Naive B cell (primary cell): ENCODE measurements at regions not wholly inside any gene's neighbourhood (a gene's known extent, or its start where the extent isn't known, plus 50 kb on each side); places are given as distances from the start of the nearest gene placed in this dataset.
"Not testable (repeated sequence)": the region's sequence is repeated elsewhere in the genome, so short reads cannot be mapped to it uniquely, and the experiment has no call there.

Experiments
- ATAC-seq, 2 donors: fragments of 150-1000 bp; cut with Tn5 transposase; 2 replicates each; pipeline ENCODE4 v1.10.0; 2021; ENCODE audit warnings: low read depth in 2 of 2, mild to moderate bottlenecking in 2 of 2, moderate library complexity in 2 of 2
- DNase-seq: peaks from one replicate; pipeline ENCODE4 v3.0.0; 2022
- H3K27ac Mint-ChIP-seq, 6 donors: one replicate each; pipeline ENCODE4 v1.8.0; 2020 to 2022; ENCODE audit warnings: mild to moderate bottlenecking in 6 of 6, mixed read lengths in 6 of 6, moderate library complexity in 5 of 6, inconsistent platforms in 2 of 6
- H3K27me3 Mint-ChIP-seq, 3 donors: one replicate each; pipeline ENCODE4 v1.8.0; 2021 to 2022; ENCODE audit warnings: mixed read lengths in 3 of 3, mild to moderate bottlenecking in 1 of 3
- H3K36me3 Mint-ChIP-seq, 2 donors: one replicate each; pipeline ENCODE4 v1.8.0; 2020 to 2022; ENCODE audit warnings: mixed read lengths in 2 of 2, inconsistent platforms in 1 of 2, mild to moderate bottlenecking in 1 of 2
- H3K4me1 Mint-ChIP-seq, 3 donors: one replicate each; pipeline ENCODE4 v1.8.0; 2020 to 2022; ENCODE audit warnings: mixed read lengths in 3 of 3, inconsistent platforms in 1 of 3, mild to moderate bottlenecking in 1 of 3, moderate library complexity in 1 of 3
- H3K4me3 Mint-ChIP-seq, 8 donors: one replicate each; pipeline ENCODE4 v1.8.0; 2020 to 2022; ENCODE audit warnings: mild to moderate bottlenecking in 8 of 8, mixed read lengths in 8 of 8, moderate library complexity in 8 of 8, inconsistent platforms in 2 of 8
- H3K9me3 Mint-ChIP-seq, 7 donors: one replicate each; pipeline ENCODE4 v1.8.0; 2020 to 2022; ENCODE audit warnings: mixed read lengths in 7 of 7, mild to moderate bottlenecking in 5 of 7, inconsistent platforms in 2 of 7, moderate library complexity in 1 of 7

GRCh38 chr12:47353508-47353907, 273.7 kb upstream of the AMIGO2 start:
- Mint-ChIP-seq H3K27ac (peak overlapping the region; percentile 68 to 99 (median 94)), H3K4me1 (peaks cover 39 to 88% (median 71%) of the 10 kb centered on the region in 3 donors), H3K27me3 (no peaks in the 10 kb centered on the region), H3K9me3 (peaks cover 3 to 17% (median 12%) of the 10 kb centered on the region in 7 donors), H3K4me3 (peak overlapping the region in 7 of 8 donors; percentile 28 to 80 (median 69)), H3K36me3 (peaks cover 4 to 23% of the 10 kb centered on the region in 2 donors)
- DNase-seq = no peak
- no peak for ATAC-seq

GRCh38 chr12:47352067-47352466, 272.3 kb upstream of the AMIGO2 start:
- no peak for ATAC-seq
- Mint-ChIP-seq H3K36me3 (peaks cover 4 to 15% of the 10 kb centered on the region in 2 donors), H3K9me3 (peaks cover 0 to 12% (median 8%) of the 10 kb centered on the region in 7 donors), H3K27ac (peak overlapping the region in 5 of 6 donors; percentile 4 to 97 (median 72)), H3K27me3 (no peaks in the 10 kb centered on the region), H3K4me1 (peaks cover 30 to 79% (median 59%) of the 10 kb centered on the region in 3 donors), H3K4me3 (peak overlapping the region in 5 of 8 donors; percentile 1 to 71 (median 17))
- no peak for DNase-seq

- Mint-ChIP-seq H3K27me3 (no peaks in the 10 kb centered on the region), H3K27ac (peak overlapping the region in 4 of 6 donors; percentile 3 to 97 (median 43)), H3K9me3 (peaks cover 0 to 9% (median 7%) of the 10 kb centered on the region in 7 donors), H3K36me3 (peaks cover 4 to 10% of the 10 kb centered on the region in 2 donors), H3K4me1 (peaks cover 25 to 74% (median 53%) of the 10 kb centered on the region in 3 donors), H3K4me3 (no peak overlapping the region)
- ATAC-seq = no peak
- DNase-seq = no peak
These were observed 271.8 kb upstream of the AMIGO2 start for GRCh38 chr12:47351526-47351925.

GRCh38 chr12:47350062-47350408, 270.3 kb upstream of the AMIGO2 start:
- peaks cover 4 to 8% of the 10 kb centered on the region in 2 donors for H3K36me3 Mint-ChIP-seq
- peak overlapping the region in 7 of 8 donors; percentile 15 to 85 (median 56) for H3K4me3 Mint-ChIP-seq

GRCh38 chr12:47349137-47350061, 269.6 kb upstream of the AMIGO2 start:
- DNase-seq = peak; percentile 10
- peak overlapping the region; percentile 71 to 93 (median 85) for H3K27ac Mint-ChIP-seq
- peak overlapping the region in 7 of 8 donors; percentile 29 to 85 (median 56) for H3K4me3 Mint-ChIP-seq
- H3K4me1 Mint-ChIP-seq = peaks cover 13 to 55% (median 38%) of the 10 kb centered on the region in 3 donors
- peaks cover 4 to 8% of the 10 kb centered on the region in 2 donors for H3K36me3 Mint-ChIP-seq
- peak; percentile 73 to 79 for ATAC-seq
- no peaks in the 10 kb centered on the region for H3K27me3 Mint-ChIP-seq
- peaks cover 0 to 9% (median 4%) of the 10 kb centered on the region in 7 donors for H3K9me3 Mint-ChIP-seq

More at GRCh38 chr12:47350062-47350408, 270.3 kb upstream of the AMIGO2 start:
- ATAC-seq (peak; percentile 47 to 57), DNase-seq (no peak)
- Mint-ChIP-seq H3K9me3 (peaks cover 0 to 9% (median 4%) of the 10 kb centered on the region in 7 donors), H3K27ac (peak overlapping the region; percentile 71 to 93 (median 85)), H3K27me3 (no peaks in the 10 kb centered on the region), H3K4me1 (peaks cover 13 to 59% (median 39%) of the 10 kb centered on the region in 3 donors)

- H3K36me3 Mint-ChIP-seq = no peaks in the 10 kb centered on the region
- no peak overlapping the region for H3K4me3 Mint-ChIP-seq
- no peak for DNase-seq
- H3K9me3 Mint-ChIP-seq = peaks cover 0 to 5% (median 0%) of the 10 kb centered on the region in 7 donors
- H3K4me1 Mint-ChIP-seq = peaks cover 5 to 44% (median 28%) of the 10 kb centered on the region in 3 donors
- H3K27ac Mint-ChIP-seq = peak overlapping the region in 4 of 6 donors; percentile 7 to 20 (median 12)
- no peak for ATAC-seq
- no peaks in the 10 kb centered on the region for H3K27me3 Mint-ChIP-seq
These were observed 268.4 kb upstream of the AMIGO2 start for GRCh38 chr12:47348206-47348605.

- Mint-ChIP-seq H3K27ac (no peak overlapping the region), H3K4me1 (peaks cover 0 to 28% (median 21%) of the 10 kb centered on the region in 3 donors), H3K9me3 (no peaks in the 10 kb centered on the region), H3K4me3 (no peak overlapping the region), H3K36me3 (no peaks in the 10 kb centered on the region), H3K27me3 (no peaks in the 10 kb centered on the region)
- ATAC-seq (no peak), DNase-seq (no peak)
These were observed 266.7 kb upstream of the AMIGO2 start for GRCh38 chr12:47346251-47347019.

GRCh38 chr12:47343684-47344567, 264.2 kb upstream of the AMIGO2 start:
- no peak for DNase-seq
- Mint-ChIP-seq H3K4me1 (peaks cover 0 to 4% (median 0%) of the 10 kb centered on the region in 3 donors), H3K36me3 (no peaks in the 10 kb centered on the region), H3K4me3 (no peak overlapping the region), H3K27ac (peak overlapping the region in 1 of 6 donors; percentile 38), H3K27me3 (no peaks in the 10 kb centered on the region), H3K9me3 (no peaks in the 10 kb centered on the region)
- ATAC-seq = no peak

- ATAC-seq (no peak), DNase-seq (no peak)
- H3K4me1 Mint-ChIP-seq = peaks cover 0 to 4% (median 0%) of the 10 kb centered on the region in 3 donors
- H3K36me3 Mint-ChIP-seq = peaks cover 11 to 14% of the 10 kb centered on the region in 2 donors
- no peak overlapping the region for H3K4me3 Mint-ChIP-seq
- H3K27ac Mint-ChIP-seq = peak overlapping the region in 2 of 6 donors; percentile 31 to 51
- H3K9me3 Mint-ChIP-seq = peaks cover 5 to 20% (median 16%) of the 10 kb centered on the region in 7 donors
- no peaks in the 10 kb centered on the region for H3K27me3 Mint-ChIP-seq
These were observed 260.8 kb upstream of the AMIGO2 start for GRCh38 chr12:47340411-47341015.

- H3K4me1 Mint-ChIP-seq = peaks cover 0 to 10% (median 0%) of the 10 kb centered on the region in 3 donors
- H3K9me3 Mint-ChIP-seq = peaks cover 7 to 20% (median 16%) of the 10 kb centered on the region in 7 donors
- DNase-seq = no peak
- ATAC-seq = no peak
- peaks cover 11 to 14% of the 10 kb centered on the region in 2 donors for H3K36me3 Mint-ChIP-seq
- H3K27ac Mint-ChIP-seq = no peak overlapping the region
- no peak overlapping the region for H3K4me3 Mint-ChIP-seq
- H3K27me3 Mint-ChIP-seq = no peaks in the 10 kb centered on the region
These were observed 257.8 kb upstream of the AMIGO2 start for GRCh38 chr12:47337581-47337980.

GRCh38 chr12:47333271-47333858, 253.6 kb upstream of the AMIGO2 start:
- peaks cover 5 to 22% (median 14%) of the 10 kb centered on the region in 7 donors for H3K9me3 Mint-ChIP-seq
- ATAC-seq, H3K27me3 Mint-ChIP-seq, DNase-seq, H3K4me3 Mint-ChIP-seq, H3K27ac Mint-ChIP-seq: not testable (repeated sequence)
- H3K36me3 Mint-ChIP-seq = peaks cover 11% of the 10 kb centered on the region in 2 donors
- H3K4me1 Mint-ChIP-seq = peaks cover 8 to 30% (median 12%) of the 10 kb centered on the region in 3 donors
